ENCODE measurements at regions not wholly inside any gene's neighbourhood (a gene's known extent, or its start where the extent isn't known, plus 50 kb on each side); places are given as distances from the start of the nearest gene placed in this dataset.

DNA sequence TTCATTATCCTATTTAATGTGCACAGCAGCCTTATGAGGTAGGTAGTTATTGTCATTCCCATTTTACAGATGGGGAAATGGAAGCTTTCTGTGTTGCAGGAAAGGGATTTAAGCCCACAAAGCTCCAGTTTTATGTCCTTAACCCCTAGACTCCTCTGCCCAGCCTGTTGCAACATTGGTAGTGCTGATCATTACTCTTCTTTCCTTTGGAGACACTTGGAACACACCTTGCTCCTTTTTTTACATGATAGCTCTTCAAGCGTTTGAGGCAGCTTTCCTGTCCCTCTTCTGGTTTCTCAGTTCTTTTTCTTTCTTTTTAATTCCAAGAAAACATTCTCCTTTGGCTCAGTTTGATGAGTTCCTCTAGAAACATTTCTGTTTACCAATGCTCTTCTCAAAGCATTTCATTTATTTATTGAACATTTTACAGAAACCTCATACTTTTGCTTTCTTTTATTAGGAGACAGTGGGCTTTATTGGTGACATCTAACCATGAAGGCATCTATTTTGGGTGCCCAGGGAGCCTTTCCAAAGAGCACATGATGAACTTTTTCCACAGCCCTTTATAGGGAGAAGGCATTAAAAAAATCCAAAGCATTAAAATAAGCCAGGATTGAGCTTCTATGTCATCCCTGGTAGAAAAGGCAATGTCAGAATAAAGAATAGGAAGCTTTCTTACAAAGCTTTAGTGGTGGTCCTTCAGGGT lies 218.0 kb downstream of the TMEM38B start:
- Mint-ChIP-seq H3K27ac (ENCODE audit: unreplicated experiment) (no peak overlapping the region), H3K9me3 (ENCODE audit: unreplicated experiment) (no peaks in the 10 kb centered on the region), H3K4me1 (ENCODE audit: unreplicated experiment) (peaks cover 12% of the 10 kb centered on the region), H3K27me3 (ENCODE audit: unreplicated experiment) (no peaks in the 10 kb centered on the region), H3K36me3 (ENCODE audit: low read depth, unreplicated experiment) (no peaks in the 10 kb centered on the region), H3K4me3 (ENCODE audit: unreplicated experiment) (no peak overlapping the region)
- TF ChIP-seq, protein P1, sequence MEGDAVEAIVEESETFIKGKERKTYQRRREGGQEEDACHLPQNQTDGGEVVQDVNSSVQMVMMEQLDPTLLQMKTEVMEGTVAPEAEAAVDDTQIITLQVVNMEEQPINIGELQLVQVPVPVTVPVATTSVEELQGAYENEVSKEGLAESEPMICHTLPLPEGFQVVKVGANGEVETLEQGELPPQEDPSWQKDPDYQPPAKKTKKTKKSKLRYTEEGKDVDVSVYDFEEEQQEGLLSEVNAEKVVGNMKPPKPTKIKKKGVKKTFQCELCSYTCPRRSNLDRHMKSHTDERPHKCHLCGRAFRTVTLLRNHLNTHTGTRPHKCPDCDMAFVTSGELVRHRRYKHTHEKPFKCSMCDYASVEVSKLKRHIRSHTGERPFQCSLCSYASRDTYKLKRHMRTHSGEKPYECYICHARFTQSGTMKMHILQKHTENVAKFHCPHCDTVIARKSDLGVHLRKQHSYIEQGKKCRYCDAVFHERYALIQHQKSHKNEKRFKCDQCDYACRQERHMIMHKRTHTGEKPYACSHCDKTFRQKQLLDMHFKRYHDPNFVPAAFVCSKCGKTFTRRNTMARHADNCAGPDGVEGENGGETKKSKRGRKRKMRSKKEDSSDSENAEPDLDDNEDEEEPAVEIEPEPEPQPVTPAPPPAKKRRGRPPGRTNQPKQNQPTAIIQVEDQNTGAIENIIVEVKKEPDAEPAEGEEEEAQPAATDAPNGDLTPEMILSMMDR (IDR thresholded peaks at IDR 0.05; ENCODE audit: unreplicated experiment) = no peak
- no peak for DNase-seq (ENCODE audit: low spot score)

DNA sequence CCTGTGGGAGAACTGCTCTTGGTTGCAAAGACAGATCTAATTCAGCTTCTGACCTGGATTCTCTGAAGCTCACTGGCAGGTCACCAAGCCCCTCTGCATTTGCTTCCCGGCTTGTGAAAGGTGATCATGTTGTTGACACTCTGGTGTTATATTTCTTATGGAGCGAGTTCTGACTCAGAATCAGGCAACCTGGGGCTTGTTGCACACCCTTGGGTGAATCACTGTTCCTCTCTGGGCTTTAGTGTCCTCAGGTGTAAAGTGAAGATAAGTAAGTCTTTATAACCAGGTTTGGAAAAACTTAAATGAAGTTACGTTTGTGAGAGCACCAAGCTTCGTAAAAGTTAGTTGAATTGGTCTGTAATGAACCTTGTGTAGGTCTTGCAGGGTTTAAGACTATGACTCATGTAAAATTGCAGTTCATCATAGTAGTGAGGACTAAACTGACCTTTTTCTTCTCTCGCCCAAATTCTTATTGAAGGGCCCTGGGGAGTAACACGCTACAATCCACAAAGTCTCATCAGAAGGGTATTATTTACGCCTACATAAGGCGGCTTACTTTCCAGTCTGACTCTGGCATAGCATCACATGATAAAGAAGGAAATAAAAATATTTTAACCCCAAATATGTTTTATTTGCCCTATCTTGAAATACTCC lies 218.6 kb downstream of the TMEM38B start:
- H3K4me1 Mint-ChIP-seq (ENCODE audit: unreplicated experiment) = peaks cover 12% of the 10 kb centered on the region
- no peak overlapping the region for H3K4me3 Mint-ChIP-seq (ENCODE audit: unreplicated experiment)
- TF ChIP-seq, protein P1 (IDR thresholded peaks at IDR 0.05; ENCODE audit: unreplicated experiment) = no peak
- no peaks in the 10 kb centered on the region for H3K9me3 Mint-ChIP-seq (ENCODE audit: unreplicated experiment)
- no peak for DNase-seq (ENCODE audit: low spot score)
- no peaks in the 10 kb centered on the region for H3K27me3 Mint-ChIP-seq (ENCODE audit: unreplicated experiment)
- H3K27ac Mint-ChIP-seq (ENCODE audit: unreplicated experiment) = no peak overlapping the region
- H3K36me3 Mint-ChIP-seq (ENCODE audit: low read depth, unreplicated experiment) = no peaks in the 10 kb centered on the region

DNA sequence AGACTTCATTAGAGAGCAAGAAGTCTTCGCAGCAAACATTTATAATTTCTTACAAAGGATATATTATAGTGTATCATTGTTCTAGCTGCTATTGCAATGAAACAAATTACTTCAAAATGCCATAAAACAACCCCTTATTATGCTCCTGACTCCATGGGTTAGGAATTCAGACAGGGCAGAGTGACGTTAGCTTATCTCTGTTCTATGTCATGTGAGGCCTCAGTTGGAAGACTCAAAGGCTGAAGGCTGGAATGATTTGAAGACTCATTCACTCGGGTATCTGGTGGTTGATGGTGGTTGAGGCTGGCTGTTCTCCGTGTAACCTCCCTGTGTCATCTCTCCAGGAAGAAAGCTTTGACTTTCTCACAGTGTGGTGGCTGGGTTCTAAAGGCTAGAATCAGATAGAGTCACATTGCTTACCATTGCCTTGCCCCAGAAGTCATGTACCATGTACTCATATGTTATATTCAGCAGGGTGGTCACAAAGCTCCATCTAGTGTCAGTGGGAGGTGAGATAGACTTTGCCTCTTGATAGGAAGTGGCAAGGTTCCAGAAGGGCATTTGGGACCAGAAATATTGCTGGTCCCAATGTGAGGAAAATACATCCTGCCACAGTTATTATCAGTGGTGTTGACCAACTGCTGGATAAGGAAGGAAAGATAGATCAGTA lies 226.9 kb downstream of the TMEM38B start:
- Mint-ChIP-seq H3K36me3 (ENCODE audit: low read depth, unreplicated experiment) (no peaks in the 10 kb centered on the region), H3K4me3 (ENCODE audit: unreplicated experiment) (no peak overlapping the region), H3K4me1 (ENCODE audit: unreplicated experiment) (no peaks in the 10 kb centered on the region), H3K9me3 (ENCODE audit: unreplicated experiment) (no peaks in the 10 kb centered on the region), H3K27ac (ENCODE audit: unreplicated experiment) (no peak overlapping the region), H3K27me3 (ENCODE audit: unreplicated experiment) (no peaks in the 10 kb centered on the region)
- no peak for DNase-seq (ENCODE audit: low spot score)
- TF ChIP-seq, protein P1 (IDR thresholded peaks at IDR 0.05; ENCODE audit: unreplicated experiment) = no peak

DNA sequence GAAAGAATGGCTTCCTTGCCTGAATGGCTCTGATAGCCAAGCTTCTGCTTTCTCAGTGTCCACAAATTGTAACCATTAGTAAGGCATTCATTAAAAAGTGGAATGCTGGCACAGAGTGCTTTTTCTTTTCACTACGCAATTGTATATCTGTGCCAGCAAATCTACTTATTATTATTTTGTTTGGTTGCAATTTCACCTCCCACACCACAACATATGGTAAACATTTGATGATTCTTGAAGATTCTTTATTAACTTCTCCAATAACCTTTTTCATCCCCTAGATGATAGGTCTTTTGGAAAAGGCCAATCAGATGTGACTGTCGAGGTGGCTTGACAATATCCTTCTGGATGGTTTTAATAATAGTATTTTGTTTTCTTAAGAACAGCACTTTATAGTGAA lies 234.1 kb downstream of the TMEM38B start:
- Mint-ChIP-seq H3K9me3 (ENCODE audit: unreplicated experiment) (no peaks in the 10 kb centered on the region), H3K27ac (ENCODE audit: unreplicated experiment) (no peak overlapping the region), H3K36me3 (ENCODE audit: low read depth, unreplicated experiment) (no peaks in the 10 kb centered on the region), H3K27me3 (ENCODE audit: unreplicated experiment) (peaks cover 2% of the 10 kb centered on the region), H3K4me3 (ENCODE audit: unreplicated experiment) (no peak overlapping the region), H3K4me1 (ENCODE audit: unreplicated experiment) (no peaks in the 10 kb centered on the region)
- TF ChIP-seq, protein P1 (IDR thresholded peaks at IDR 0.05; ENCODE audit: unreplicated experiment) = no peak
- no peak for DNase-seq (ENCODE audit: low spot score)
